Ramos (cell line): ENCODE measurements at regions not wholly inside any gene's neighbourhood (a gene's known extent, or its start where the extent isn't known, plus 50 kb on each side); places are given as distances from the start of the nearest gene placed in this dataset.

ENCODE experiments used
- in situ Hi-C: fragments of 300-500 bp; cut with MboI; formaldehyde crosslinking; loops from one replicate; pipeline ENCODE4 v1.14.3; 2022; ENCODE audit warnings: low sequenced_read_pairs; ENCODE audit not compliant: unreplicated experiment

DNA sequence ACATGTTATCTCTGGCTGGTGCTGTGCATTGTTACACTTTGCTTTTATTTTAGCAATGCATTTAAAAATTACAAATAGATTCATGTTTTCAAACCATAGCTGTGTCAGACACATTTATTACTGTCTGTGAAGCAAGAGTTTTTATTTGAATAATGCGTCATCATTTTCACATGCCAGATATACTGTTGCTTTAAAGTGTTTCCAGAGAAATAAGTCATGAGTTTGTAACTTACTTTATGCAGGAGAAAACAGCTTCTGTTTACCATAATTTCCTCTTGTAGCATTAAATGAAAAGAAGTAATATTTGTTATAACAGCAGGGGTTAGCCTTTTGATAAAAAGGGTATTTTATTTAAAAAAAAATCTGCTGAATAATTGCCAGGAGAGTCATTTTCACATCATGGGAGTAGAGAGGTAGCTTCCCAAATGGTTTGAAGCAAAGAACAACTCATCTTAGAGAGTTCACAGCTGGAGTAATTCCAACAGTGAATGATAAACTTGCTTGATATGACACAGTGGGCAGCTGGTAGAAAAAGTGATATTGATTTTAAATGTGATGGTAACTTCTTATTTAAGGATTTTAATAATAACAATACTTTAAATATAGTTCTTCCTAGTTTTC is 1274.5 kb upstream of the CRIM1 start:
- in situ Hi-C loops: no loop called here

GRCh38 chr2:35080231-35080910 is 1275.2 kb upstream of the CRIM1 start:
- in situ Hi-C loops: no loop called here

DNA sequence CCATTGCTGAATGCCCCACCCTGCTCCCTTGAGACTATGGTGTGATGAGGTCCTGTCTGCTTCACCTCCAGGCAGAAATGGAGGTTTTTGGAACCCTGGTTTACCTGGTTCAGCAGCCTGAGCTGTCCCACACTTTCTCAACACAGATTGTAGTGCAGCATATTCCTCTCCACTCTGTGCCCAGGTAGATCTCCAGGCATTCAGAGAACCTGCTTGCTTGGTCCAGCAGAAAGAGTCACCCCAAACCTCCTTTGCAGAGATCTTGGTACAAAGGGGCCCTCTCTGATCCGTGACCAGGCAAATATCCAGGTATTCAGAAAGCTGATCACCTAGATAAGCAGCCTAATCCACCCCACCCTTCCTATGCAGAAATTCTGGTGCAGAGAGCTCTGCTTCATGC is 1288.2 kb upstream of the CRIM1 start:
- in situ Hi-C loops: no loop called here

DNA sequence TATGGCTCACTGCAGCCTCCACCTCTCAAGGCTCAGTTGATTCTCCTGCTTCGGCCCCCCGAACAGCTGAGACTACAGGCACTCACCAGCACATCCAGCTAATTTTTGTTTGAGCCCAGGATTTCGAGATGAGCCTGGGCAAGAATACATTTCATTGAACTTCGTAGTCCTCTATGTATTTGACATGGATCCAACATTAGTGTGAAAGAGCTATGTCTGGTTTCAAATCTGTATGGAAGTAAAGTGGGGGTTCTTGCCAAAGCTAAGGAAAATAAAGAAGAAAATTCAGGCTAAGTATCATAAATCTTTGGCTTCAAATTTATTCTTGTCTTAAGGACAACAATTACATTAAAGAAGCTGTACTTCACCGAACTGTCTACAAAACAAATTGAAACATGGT is 1291.7 kb upstream of the CRIM1 start:
- in situ Hi-C loops: no loop called here

DNA sequence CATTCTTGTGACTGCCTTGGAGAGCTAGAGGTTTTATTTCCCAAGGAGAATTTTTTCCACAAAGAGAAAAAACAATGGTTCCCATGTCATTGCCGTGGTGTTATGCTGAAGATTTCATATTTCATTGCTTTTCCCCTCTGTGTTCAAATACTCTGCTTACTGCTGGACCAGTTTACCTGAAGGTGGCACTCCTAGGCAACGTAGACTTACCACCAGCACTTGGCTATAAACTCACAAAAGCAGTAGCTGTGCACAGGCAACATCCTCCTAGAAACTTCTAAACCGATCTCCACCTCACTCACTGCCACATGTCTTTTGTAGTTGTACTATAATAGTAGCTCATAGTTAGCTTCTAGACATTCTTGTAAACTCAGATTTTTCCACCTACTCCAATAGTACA is 1319.7 kb upstream of the CRIM1 start:
- in situ Hi-C loops: no loop called here

GRCh38 chr2:35033748-35034147 is 1321.8 kb upstream of the CRIM1 start:
- in situ Hi-C loops: no loop called here

DNA sequence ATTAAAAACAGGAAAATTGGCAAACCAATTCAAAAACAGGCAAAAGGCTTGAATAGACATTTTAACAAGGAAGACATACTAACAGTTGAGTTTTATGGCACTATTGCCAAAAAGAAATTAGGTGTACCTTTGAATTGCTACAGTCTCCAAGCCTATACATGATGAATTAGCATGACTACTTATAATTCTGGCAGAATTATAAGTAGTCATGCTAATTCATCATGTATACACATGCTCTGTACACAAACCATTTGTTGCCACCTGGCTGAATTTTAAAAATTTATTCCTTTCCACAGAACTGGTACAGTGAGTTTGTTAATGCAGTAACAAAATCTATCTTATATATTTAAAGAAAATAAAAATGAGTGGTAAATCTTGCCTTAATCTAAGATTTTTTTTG is 1332.0 kb upstream of the CRIM1 start:
- in situ Hi-C loops: no loop called here

- in situ Hi-C loops: no loop called here
These were observed 1355.1 kb upstream of the CRIM1 start for GRCh38 chr2:35000453-35000852.

- in situ Hi-C loops: no loop called here
These were observed 1356.8 kb upstream of the CRIM1 start for GRCh38 chr2:34998741-34999140.

- in situ Hi-C loops: no loop called here
These were observed 1357.8 kb upstream of the CRIM1 start for GRCh38 chr2:34997779-34998178.

- in situ Hi-C loops: no loop called here
These were observed 1360.4 kb upstream of the CRIM1 start for GRCh38 chr2:34995196-34995595.

DNA sequence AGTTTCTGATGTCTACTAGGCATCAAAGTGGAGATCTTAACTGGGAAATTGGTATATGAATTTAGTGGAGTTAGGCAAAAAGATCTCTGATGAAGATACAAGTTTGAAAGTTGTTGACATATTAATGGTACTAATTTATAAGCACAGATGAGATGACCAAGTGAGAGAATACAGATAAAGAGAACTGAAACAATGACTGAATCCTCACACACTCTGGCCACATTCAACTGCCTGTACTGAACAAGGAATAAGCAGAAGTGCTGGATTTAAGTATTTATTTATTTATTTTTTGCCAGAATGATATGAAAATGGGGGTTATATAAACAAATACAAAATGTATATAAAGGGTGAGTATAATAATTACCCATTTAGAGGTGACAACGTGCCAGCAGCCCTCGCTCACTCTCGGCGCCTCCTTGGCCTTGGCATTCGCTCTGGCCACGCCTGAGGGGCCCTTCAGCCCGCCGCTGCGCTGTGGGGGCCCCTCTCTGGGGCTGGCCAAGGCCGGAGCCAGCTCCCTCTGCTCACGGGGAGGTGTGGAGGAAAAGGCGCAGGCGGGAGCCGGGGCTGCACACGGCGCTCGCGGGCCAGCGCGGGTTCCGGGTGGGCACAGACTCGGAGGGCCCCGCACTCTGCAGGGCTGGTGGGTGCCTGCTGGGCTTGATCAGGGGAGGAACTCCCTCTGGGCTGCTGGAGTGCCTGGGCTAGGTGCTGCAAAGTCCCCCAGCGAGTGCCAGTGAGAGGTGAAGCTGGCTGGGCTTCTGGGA is 1363.9 kb upstream of the CRIM1 start:
- in situ Hi-C loops: no loop called here

DNA sequence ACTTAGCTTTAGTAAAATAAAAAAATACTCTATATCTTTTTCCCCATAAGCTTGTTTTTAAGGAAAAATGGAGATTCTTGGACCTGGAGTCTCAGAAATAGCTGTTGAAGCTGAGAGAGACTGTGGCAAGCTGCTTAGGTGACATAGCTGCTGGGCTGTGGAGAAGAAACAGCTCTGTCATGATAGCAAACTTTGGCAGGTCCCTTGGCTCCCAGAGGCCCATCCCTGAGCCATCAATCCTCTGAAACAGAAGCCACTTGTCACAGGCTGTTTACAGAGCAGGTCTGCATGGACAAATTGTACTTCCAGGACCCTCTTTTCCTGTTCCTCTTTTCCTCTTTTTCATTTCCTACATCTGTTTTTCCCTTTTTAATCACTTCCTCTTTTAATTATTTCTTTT is 1370.1 kb upstream of the CRIM1 start:
- in situ Hi-C loops: no loop called here

DNA sequence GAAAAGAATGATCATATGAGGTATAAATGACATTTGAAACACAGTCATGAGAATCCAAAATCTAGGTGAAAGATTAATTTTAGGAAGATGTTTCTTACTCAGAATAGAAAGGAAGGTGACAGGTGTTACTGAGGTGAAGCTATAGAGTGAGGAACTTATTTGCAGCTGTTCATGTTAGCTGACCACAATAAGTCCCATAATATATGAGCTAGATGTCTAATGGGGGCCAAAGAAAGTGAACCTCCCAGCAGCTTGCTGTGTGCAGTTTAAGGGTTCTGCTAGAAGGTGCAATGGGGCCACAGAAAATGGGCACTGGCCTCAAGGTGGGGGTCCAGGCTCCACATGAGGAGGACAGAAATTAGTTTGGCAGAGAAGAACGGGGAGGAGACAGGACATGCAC is 1374.9 kb upstream of the CRIM1 start:
- in situ Hi-C loops: no loop called here

DNA sequence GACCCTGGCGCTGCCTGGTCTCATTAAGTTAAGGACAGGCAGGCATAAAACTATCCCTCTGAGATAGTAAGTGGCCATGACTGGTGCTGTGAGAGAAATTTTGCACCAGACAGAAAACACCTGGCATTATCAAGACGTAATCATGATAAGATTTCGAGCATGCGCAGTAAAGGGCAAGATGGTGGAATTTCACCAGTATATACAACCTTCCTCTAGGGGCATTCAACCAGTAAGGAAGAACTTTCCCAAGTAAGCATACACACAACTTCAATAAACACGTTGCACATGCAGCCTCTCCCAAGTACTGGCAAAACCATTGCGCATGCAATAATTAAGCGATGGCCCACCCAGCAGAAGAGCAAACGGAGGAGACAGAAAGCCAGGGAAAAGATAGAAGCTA is 1376.4 kb upstream of the CRIM1 start:
- in situ Hi-C loops: no loop called here

GRCh38 chr2:34961822-34962221 is 1362.7 kb upstream of the FAM98A start:
- in situ Hi-C loops: no loop called here

DNA sequence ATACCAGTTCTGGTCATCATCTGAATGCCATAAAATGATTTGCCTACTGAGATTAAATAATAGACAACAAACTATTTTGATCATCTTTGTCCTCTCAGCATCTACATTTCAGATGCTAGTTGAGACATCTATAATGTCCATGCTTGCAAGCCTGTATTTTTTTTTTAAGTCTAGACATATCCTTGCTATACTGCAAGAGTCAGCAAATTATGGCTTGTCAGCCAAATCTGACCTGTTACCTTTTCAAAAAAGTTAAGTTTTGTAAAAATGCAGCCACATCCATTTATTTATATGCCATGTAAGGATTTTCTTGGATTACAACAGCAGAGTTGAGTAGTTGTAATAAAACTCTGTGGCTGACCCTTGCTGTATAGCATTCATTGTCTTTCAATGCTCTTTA is 1355.7 kb upstream of the FAM98A start:
- in situ Hi-C loops: no loop called here

GRCh38 chr2:34950797-34951196 is 1351.7 kb upstream of the FAM98A start:
- in situ Hi-C loops: no loop called here

DNA sequence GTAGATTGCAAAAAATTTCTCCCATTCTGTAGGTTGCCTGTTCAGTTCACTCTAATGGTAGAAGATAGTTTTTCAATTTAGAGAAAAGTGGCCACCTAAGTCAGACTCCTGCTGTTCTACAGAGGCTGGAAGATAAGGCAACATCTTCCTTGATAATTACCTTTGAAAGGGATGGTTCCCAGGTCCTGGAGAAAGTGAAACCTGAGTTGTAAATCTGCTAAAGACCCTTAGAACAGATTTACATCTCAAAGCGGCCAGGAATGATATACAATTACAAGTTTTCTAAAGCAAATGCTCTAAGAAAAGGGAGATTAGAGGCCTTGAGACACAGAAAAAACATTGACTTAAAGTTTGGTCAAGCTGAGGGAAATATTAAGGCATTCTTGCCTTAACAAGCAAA is 1350.2 kb upstream of the FAM98A start:
- in situ Hi-C loops: no loop called here

DNA sequence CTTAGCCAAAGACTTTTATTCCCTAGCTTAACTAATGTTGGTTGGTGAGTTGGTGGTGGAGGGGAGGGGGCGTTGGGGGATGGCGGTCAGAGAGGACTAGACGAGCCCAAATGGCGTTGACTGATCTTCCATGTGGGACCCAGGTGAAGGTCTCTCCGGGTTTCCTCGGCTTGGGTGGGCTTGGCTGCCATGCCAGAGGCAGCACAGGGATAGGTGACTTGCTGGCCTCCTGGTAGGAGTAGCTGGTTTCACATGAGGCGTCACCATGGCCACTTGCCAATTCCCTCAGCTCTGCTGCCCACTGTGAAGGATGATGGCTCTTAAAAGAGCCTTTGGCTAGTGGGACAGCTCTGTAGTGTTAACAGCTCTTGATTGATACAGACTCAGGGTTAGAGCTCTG is 1337.0 kb upstream of the FAM98A start:
- in situ Hi-C loops: no loop called here

DNA sequence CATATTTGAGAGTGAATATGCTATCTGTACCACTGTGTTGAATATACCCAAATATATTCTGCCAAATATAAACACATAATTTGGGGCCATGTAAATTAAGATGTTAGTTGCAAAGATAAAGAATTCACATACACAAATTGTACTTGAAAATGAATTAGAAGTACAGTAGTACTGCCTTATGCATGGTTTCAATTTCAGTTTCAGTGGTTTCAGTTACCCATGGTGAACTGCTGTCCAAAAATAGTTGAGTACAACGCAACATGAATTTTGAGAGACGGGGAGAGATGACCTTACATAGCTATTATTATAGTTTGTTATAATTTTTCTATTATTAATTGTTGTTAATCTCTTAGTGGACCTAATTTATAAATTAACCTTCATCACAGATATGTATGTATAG is 1313.0 kb upstream of the FAM98A start:
- in situ Hi-C loops: no loop called here
